ENCODE measurements at regions not wholly inside any gene's neighbourhood (a gene's known extent, or its start where the extent isn't known, plus 50 kb on each side); places are given as distances from the start of the nearest gene placed in this dataset.

DNA sequence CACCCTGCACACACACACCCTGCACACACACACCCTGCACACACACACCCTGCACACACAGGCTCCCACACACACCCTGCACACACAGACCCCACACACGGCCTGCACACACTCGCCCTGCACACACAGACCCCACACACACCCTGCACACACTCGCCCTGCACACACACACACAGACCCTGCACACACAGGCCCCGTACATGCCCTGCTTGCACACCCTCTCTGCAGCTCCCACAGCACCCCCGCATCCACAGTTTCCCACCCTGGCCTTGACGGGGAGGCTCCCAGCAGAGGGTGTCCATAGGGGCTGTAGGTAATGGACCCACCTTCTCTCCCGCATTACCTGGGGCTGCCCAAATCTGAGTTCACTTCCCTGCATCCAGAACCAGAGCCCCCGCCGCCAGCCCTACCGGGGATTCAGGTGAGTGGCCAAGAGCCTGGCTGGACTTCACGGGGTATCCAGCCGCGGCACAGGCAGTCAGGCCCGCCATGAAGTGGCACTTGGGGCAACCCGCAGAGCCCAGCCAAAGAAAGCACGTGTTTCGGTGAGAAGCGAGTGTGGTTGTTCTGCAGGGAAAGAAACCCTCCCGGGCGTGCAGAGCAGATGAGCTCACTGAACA, 88.6 kb upstream of the GPC1 start:
- TF ChIP-seq CTCF (IDR thresholded peaks at IDR 0.05), result no peak
- no peak for TF ChIP-seq POLR2A (IDR thresholded peaks at IDR 0.05)
